K562 (cell line): ENCODE measurements at regions not wholly inside any gene's neighbourhood (a gene's known extent, or its start where the extent isn't known, plus 50 kb on each side); places are given as distances from the start of the nearest gene placed in this dataset.

Experiments
- CTCF ChIP-seq, 3 experiments: IDR thresholded peaks in 2 of 3; conservative IDR thresholded peaks in 1 of 3; 2 replicates each; pipeline ENCODE4 v1.5.1; 2011 to 2012; ENCODE audit warnings: low read length in 3 of 3, mild to moderate bottlenecking in 3 of 3, control low read depth in 2 of 3, improper control_type of control experiment in 1 of 3, inconsistent platforms in 1 of 3, low read depth in 1 of 3, mixed read lengths in 1 of 3, moderate library complexity in 1 of 3; ENCODE audit not compliant: insufficient read depth in 2 of 3
- EP300 ChIP-seq: IDR thresholded peaks from 2 replicates; pipeline ENCODE4 v1.6.1; 2012; ENCODE audit warnings: low read length, improper control_type of control experiment
- EZH2 ChIP-seq: IDR thresholded peaks from 2 replicates; pipeline ENCODE4 v1.6.1; 2012; ENCODE audit warnings: low read depth, mild to moderate bottlenecking, inconsistent platforms, low read length, borderline replicate concordance
- HNRNPK ChIP-seq: fragments of 200-400 bp; formaldehyde crosslinking; IDR thresholded peaks from one replicate; pipeline ENCODE4 v1.6.1; 2018; ENCODE audit warnings: mild to moderate bottlenecking, low read depth, low read length; ENCODE audit not compliant: poor library complexity, severe bottlenecking
- POLR2A ChIP-seq: fragments of 450-650 bp; conservative IDR thresholded peaks from 2 replicates; pipeline ENCODE4 v1.6.1; 2016
- RB1 ChIP-seq: fragments of 450-650 bp; IDR thresholded peaks from 2 replicates; pipeline ENCODE4 v1.6.1; 2017; ENCODE audit warnings: low read depth, mild to moderate bottlenecking
- SMARCA5 ChIP-seq: fragments of 450-650 bp; IDR thresholded peaks from 2 replicates; pipeline ENCODE4 v1.6.1; 2016
- SNAPC5 ChIP-seq: fragments of 250-450 bp; sonication (Bioruptor Pico); IDR thresholded peaks from 2 replicates; pipeline ENCODE4 v1.8.0; 2021; ENCODE audit warnings: moderate library complexity, mild to moderate bottlenecking, inconsistent platforms
- SP2 ChIP-seq: IDR thresholded peaks from 2 replicates; pipeline ENCODE4 v1.6.1; 2011; ENCODE audit warnings: mild to moderate bottlenecking, low read depth, low read length, moderate library complexity; ENCODE audit not compliant: poor library complexity, severe bottlenecking; ENCODE audit errors: extremely low read depth
- ZNF184 ChIP-seq: sonication (generic); formaldehyde crosslinking; IDR thresholded peaks from 2 replicates; pipeline ENCODE4 v1.5.0; 2020; ENCODE audit warnings: missing genetic modification reagents
- TF ChIP-seq, protein P1 (sequence below): IDR thresholded peaks from 3 replicates; pipeline ENCODE4 v1.6.1; 2011; ENCODE audit warnings: borderline replicate concordance, mild to moderate bottlenecking; ENCODE audit not compliant: insufficient read length, insufficient read depth

GRCh38 chr12:125978286-125978685, 913.1 kb downstream of the AACS start:
- TF ChIP-seq RB1: no peak
- no peak for TF ChIP-seq SP2
- TF ChIP-seq ZNF184 (CRISPR knock-in tag): no peak
- TF ChIP-seq, protein P1, sequence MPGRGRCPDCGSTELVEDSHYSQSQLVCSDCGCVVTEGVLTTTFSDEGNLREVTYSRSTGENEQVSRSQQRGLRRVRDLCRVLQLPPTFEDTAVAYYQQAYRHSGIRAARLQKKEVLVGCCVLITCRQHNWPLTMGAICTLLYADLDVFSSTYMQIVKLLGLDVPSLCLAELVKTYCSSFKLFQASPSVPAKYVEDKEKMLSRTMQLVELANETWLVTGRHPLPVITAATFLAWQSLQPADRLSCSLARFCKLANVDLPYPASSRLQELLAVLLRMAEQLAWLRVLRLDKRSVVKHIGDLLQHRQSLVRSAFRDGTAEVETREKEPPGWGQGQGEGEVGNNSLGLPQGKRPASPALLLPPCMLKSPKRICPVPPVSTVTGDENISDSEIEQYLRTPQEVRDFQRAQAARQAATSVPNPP: no peak
- no peak for TF ChIP-seq EP300
- TF ChIP-seq CTCF (IDR thresholded peaks at IDR 0.05 in 2 of 3, conservative IDR thresholded peaks at IDR 0.05 in 1 of 3; ENCODE audit: insufficient read depth in 2 of 3, low read depth in 1 of 3, low read length in 3 of 3): no peak
- no peak for TF ChIP-seq SMARCA5
- no peak for TF ChIP-seq HNRNPK
- no peak for TF ChIP-seq EZH2
- TF ChIP-seq SNAPC5 (CRISPR knock-in tag): no peak
- TF ChIP-seq POLR2A: no peak
